HAP-1 (cell line): ENCODE measurements at regions not wholly inside any gene's neighbourhood (a gene's known extent, or its start where the extent isn't known, plus 50 kb on each side); places are given as distances from the start of the nearest gene placed in this dataset.

Experiments used
- DNase-seq, 2 experiments: peaks; one replicate each; pipeline ENCODE4 v3.0.0-alpha.2; 2016 to 2020; ENCODE audit warnings: low spot score in 2 of 2
- H3K27me3 ChIP-seq: fragments of 250-450 bp; sonication (Bioruptor Pico); 2 replicates; pipeline ENCODE4 v1.5.1; 2020; ENCODE audit warnings: low read depth, mild to moderate bottlenecking, moderate library complexity
- H3K36me3 ChIP-seq: fragments of 250-450 bp; sonication (Bioruptor Pico); replicated peaks from 2 replicates; pipeline ENCODE4 v1.5.1; 2020; ENCODE audit warnings: mild to moderate bottlenecking
- H3K4me1 ChIP-seq: fragments of 250-450 bp; sonication (Bioruptor Pico); 2 replicates; pipeline ENCODE4 v1.5.1; 2020; ENCODE audit warnings: mild to moderate bottlenecking
- H3K4me3 ChIP-seq: fragments of 250-450 bp; sonication (Bioruptor Pico); 2 replicates; pipeline ENCODE4 v1.5.1; 2020; ENCODE audit warnings: mild to moderate bottlenecking, moderate library complexity
- H3K9me3 ChIP-seq: fragments of 250-450 bp; sonication (Bioruptor Pico); 2 replicates; pipeline ENCODE4 v1.5.1; 2020; ENCODE audit warnings: mild to moderate bottlenecking, moderate library complexity
- in situ Hi-C: fragments of 300-500 bp; cut with MboI; formaldehyde crosslinking; loops from 3 replicates; pipeline ENCODE4 v1.14.3; 2020; ENCODE audit warnings: low sequenced_read_pairs, inconsistent platforms, mixed read lengths

DNA sequence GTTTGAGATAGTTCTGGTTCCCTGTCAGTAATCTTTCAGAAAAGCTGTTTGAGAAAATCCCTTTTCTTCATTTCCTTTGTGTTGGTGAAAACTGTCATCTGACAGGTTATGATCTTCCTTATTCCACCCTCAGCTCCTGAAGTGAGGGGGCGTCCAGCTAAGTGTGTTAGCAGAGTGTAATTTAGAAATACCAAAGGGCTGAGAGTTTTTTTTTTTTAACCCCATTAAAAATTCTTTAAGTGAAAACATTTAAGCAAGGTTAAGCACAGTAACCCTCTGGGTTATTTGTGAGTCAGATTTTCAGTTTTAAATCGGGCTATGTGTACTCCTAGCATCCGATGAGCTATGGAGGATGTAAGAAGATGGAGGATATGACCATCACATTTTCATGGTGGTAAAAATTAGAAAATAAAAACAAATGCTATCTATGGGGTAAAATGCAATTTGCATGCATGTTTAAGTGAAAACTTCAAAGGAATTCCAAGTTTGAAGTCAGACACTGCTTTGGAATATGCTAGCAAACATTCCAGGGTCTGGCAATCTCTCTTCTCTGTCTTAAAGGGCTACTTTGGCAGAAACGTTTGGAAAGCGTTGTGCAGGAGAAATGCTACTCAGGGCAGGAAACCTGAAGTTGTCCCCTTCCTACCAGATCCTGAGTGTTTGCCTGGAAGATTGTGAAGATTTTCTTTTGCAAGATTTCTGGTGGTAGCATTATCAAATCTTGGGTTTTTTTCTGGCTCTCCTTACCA is 197.0 kb upstream of the PRICKLE1 start:
- Histone ChIP-seq H3K4me3 (no peak overlapping the region), H3K4me1 (no peaks in the 10 kb centered on the region), H3K36me3 (no peaks in the 10 kb centered on the region), H3K9me3 (no peaks in the 10 kb centered on the region), H3K27me3 (no peaks in the 10 kb centered on the region)
- in situ Hi-C loops: no loop called here
- no peak for DNase-seq

DNA sequence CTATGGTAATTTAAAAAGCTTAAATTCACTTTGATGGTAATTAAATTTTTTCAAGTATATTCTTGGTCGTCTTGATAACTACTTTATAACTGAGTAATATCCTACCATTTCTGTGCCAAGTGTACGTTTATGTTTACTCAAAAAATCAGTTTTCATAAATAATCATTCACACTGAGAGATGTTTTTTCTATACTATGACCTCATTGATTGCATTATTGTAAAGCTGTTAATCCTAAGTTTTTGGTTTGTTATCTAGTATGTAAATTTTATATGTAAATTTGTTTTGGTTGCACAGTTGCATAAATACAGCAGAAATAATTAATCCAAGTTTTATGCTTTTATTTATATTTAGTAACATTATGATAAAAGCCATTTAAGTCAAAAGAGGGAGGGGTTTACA is 196.4 kb upstream of the PRICKLE1 start:
- Histone ChIP-seq H3K4me1 (no peaks in the 10 kb centered on the region), H3K27me3 (no peaks in the 10 kb centered on the region), H3K4me3 (no peak overlapping the region), H3K9me3 (no peaks in the 10 kb centered on the region), H3K36me3 (no peaks in the 10 kb centered on the region)
- no peak for DNase-seq
- in situ Hi-C loops: no loop called here

DNA sequence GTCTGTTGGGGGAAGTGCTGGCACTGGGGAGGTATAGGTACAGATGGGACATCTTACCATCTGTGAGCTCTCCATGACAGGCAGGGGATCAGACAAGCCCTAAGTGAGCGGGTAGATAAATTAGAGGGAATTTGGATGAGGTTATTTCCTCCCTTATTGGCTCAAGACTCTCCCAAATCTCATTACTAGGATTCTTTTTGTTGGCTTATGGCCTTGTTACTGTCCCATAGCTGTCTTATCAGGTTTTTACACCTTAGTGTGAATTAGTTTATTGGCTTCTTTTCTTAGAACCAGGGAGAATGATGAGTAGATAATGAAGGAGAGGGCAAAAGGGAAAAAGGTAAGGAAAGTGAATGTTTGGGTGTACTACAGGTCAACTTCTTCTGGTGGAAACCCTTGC is 191.1 kb upstream of the PRICKLE1 start:
- Histone ChIP-seq H3K4me3 (no peak overlapping the region), H3K36me3 (no peaks in the 10 kb centered on the region), H3K27me3 (no peaks in the 10 kb centered on the region), H3K9me3 (no peaks in the 10 kb centered on the region), H3K4me1 (no peaks in the 10 kb centered on the region)
- in situ Hi-C loops: no loop called here
- DNase-seq: no peak

DNA sequence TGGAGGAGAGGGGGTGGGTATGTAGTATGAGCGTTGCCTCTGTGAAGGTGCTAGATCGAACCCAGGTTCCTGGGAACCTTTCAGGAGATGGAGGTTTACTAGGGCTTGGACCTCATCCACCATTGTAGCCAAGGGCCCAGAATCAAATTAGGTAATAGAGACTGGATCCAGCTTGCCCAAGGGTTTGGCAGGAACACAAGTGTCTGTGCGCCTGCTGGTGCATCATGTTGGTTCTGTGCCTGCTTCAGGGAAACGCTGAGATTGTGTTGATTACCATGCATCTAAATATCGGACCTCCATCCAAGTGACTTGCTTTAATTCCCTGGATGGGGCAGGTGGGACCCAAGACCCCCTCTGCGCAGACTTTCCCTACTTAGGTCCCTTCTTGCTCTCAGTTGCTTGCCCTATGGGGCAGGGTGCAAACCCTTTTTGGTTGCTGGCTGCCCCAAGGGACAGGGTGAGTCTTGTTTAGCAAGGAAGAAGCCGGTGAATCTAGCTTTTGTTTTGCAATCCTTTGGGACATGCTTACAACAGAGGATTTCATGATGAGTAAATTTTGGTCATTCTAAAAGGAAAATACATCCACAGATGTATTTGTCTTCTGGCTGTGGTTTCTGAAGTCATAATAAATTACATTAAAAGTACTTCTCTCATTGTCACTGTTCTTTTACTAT is 189.8 kb upstream of the PRICKLE1 start:
- no peaks in the 10 kb centered on the region for H3K27me3 ChIP-seq
- H3K4me1 ChIP-seq: no peaks in the 10 kb centered on the region
- DNase-seq: no peak
- in situ Hi-C loops: no loop called here
- no peaks in the 10 kb centered on the region for H3K36me3 ChIP-seq
- H3K9me3 ChIP-seq: no peaks in the 10 kb centered on the region
- no peak overlapping the region for H3K4me3 ChIP-seq

DNA sequence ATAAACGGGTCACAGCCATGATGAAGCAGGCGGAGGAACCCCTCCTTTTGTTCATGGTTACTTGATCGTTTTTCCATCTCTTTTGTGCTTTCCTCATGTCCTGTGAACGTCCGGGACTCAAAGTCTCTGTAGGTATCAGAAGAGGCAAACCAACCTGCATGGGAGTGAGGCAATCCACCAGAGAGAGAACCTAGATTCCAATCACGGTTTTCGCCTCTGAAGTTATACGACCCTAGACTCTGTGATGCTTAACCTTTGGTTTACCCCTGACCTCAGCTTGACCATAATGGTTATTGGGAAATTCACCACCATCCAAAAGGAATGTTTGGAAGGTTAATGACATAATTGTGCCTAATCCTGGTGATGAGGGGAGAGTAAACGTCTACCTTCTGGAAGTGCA is 186.8 kb upstream of the PRICKLE1 start:
- in situ Hi-C loops: no loop called here
- Histone ChIP-seq H3K4me1 (no peaks in the 10 kb centered on the region), H3K4me3 (no peak overlapping the region), H3K36me3 (no peaks in the 10 kb centered on the region), H3K27me3 (no peaks in the 10 kb centered on the region), H3K9me3 (0 out of 2 replicates have a peak, but pooled peaks cover 3% of the 10 kb centered on the region)
- no peak for DNase-seq

DNA sequence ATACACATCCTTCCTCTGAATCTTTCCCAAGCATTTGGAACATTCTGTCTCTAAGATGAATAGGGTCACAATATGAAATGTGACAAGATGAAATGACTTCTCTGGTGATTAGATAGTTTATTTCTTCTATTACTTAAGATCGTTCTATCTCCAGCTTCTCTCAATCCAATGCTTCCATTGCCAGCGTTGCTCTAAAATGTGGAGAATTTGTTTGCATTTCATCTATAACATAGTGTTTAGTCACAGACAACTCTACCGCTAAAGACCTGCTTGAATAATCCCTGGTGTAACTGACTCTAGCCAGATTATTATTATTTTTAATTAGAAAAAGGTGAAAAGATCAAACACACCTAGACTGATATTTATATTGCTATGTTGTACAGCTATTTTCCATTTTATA is 184.7 kb upstream of the PRICKLE1 start:
- in situ Hi-C loops: no loop called here

DNA sequence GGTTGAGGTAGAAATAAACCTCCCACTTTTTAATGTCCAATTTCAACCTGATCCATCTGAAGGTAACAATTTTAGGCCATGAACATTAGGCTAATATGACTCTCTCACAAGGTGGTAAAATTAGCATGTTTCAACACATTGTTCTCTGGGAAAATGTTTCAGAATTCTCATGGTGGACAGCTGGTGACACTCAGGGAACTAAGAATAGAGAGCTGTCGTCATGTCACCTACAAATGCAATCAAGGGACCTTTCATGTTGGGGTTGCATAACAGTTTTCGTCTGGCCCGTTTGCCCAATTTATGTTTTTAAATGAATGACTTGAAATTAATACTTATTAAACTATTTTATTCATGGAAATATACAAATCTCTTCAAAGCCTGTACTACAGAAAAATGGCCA is 180.7 kb upstream of the PRICKLE1 start:
- Histone ChIP-seq H3K9me3 (peaks cover 3% of the 10 kb centered on the region; the same call in 1 of the 2 replicates), H3K27me3 (no peaks in the 10 kb centered on the region), H3K4me1 (no peaks in the 10 kb centered on the region), H3K36me3 (no peaks in the 10 kb centered on the region), H3K4me3 (no peak overlapping the region)
- in situ Hi-C loops: no loop called here
- DNase-seq: no peak

More for the DNA sequence above, 184.7 kb upstream of the PRICKLE1 start:
- Histone ChIP-seq H3K9me3 (peaks cover 3% of the 10 kb centered on the region; the same call in 1 of the 2 replicates), H3K36me3 (no peaks in the 10 kb centered on the region), H3K4me1 (no peaks in the 10 kb centered on the region), H3K4me3 (no peak overlapping the region), H3K27me3 (no peaks in the 10 kb centered on the region)
- no peak for DNase-seq

DNA sequence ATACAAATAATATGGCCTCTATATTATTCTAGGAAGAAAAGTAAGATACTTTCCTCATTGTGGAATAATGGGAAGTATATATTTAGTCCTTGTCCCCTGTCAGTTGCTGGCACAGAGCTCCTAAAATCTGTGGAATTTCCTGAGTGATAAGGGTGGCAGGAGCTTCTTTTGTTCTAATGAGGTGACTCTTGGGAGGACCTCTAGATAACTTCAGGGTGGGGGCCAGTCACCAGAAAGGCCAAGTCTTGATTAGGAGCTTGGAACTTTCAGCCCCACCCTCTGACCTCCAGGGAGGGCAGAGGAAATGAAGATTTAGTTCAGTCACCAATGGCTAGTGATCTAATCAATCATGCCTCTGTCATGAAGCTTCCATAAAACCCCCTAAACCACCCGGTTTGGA is 179.9 kb upstream of the PRICKLE1 start:
- Histone ChIP-seq H3K36me3 (no peaks in the 10 kb centered on the region), H3K4me1 (no peaks in the 10 kb centered on the region), H3K9me3 (peaks cover 3% of the 10 kb centered on the region; the same call in 1 of the 2 replicates), H3K4me3 (no peak overlapping the region), H3K27me3 (no peaks in the 10 kb centered on the region)
- in situ Hi-C loops: no loop called here
- DNase-seq: no peak

DNA sequence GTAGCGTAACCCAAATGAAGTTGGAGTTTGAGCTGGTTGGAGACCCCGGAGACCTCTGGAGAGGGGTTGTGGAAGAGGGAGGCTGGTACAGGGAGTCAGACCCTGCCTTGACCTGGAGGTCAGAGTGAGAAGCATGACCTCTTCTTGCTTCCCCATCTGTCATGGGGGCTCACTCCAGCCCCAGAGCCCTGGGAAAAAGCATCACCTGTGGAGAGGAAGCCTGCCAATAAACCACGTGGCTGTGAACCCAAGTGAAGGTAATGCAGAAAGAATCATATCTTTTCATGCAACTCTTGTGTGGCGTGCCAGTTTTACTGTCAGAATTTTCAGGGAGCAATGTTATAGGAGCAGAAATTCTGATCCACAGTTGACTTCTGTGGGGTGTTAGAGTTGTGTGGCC is 178.5 kb upstream of the PRICKLE1 start:
- in situ Hi-C loops: no loop called here
- no peak overlapping the region for H3K4me3 ChIP-seq
- no peaks in the 10 kb centered on the region for H3K4me1 ChIP-seq
- H3K27me3 ChIP-seq: no peaks in the 10 kb centered on the region
- no peak for DNase-seq
- H3K36me3 ChIP-seq: no peaks in the 10 kb centered on the region
- peaks cover 3% of the 10 kb centered on the region; the same call in 1 of the 2 replicates for H3K9me3 ChIP-seq

DNA sequence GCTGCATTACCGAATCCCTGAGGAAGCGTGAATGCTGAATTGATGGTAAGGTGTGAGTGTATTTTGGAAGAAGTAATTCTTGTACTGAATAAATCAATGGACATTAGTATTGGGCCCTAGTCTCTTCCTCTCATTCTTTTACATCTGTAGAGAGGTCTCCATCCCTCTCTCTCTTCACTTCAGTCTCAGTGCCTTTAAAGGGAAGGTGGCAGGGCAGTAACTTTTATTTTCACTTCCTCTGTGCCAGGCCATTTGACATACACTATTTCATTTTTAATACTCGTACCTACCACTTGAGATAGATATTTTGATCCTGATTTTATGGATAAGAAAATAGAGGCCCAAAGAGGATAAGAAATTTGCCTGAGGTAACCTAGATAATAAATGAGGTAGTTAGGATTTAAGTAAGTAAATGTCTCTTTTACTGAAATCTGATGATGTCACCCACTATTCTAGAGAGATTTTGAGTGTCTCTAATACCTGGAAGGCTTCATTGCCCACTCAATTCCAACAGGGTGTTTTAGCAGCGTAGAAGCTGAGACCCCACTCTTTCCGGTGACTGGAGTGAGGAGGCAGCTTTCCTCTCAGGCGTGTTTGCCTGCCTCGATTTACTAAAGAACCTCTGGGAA is 177.9 kb upstream of the PRICKLE1 start:
- Histone ChIP-seq H3K36me3 (no peaks in the 10 kb centered on the region), H3K4me3 (no peak overlapping the region), H3K9me3 (peaks cover 1% of the 10 kb centered on the region; the same call in 1 of the 2 replicates), H3K27me3 (no peaks in the 10 kb centered on the region), H3K4me1 (no peaks in the 10 kb centered on the region)
- no peak for DNase-seq
- in situ Hi-C loops: no loop called here

DNA sequence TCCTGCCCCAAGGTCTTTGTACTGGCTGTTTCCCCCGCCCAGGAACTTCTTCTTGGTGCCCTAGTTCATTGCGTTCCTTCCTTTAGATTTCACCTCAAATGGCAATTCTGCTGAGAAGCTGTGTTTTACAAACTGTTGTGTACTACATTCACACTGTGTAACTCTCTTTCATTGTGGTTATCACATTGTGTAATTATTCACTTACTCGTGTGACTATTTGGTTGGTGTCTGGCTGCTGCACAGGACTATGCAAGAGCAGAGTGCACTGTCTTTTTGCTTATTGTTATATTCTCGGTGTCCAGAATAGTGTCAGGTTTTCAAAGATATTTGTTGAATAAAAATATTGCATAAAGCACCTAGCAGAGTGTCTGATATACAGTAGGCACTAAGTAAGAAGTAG is 177.2 kb upstream of the PRICKLE1 start:
- no peaks in the 10 kb centered on the region; the same call in 1 of the 2 replicates for H3K9me3 ChIP-seq
- no peaks in the 10 kb centered on the region for H3K27me3 ChIP-seq
- DNase-seq: no peak
- no peaks in the 10 kb centered on the region for H3K4me1 ChIP-seq
- in situ Hi-C loops: no loop called here
- no peaks in the 10 kb centered on the region for H3K36me3 ChIP-seq
- no peak overlapping the region for H3K4me3 ChIP-seq

DNA sequence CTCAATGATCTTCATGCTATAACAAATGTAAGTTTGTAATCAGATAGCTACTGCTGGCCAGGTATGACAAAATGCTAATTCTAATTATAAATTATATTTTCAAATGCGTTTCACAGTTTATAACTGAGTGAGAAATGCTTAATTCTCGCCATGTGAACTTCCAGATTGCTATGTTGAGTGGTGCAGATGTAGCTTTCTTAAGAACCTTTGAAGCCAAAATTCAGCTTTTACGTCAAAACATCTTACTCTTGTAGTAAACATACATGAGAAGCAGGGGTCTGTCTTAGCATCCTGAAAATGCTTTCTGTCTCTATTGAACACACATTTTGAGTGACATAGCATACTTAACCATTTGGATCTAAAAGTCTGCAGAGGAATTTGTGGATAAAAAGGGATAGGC is 176.5 kb upstream of the PRICKLE1 start:
- no peaks in the 10 kb centered on the region for H3K4me1 ChIP-seq
- no peak for DNase-seq
- H3K27me3 ChIP-seq: no peaks in the 10 kb centered on the region
- H3K4me3 ChIP-seq: no peak overlapping the region
- in situ Hi-C loops: no loop called here
- H3K9me3 ChIP-seq: no peaks in the 10 kb centered on the region; the same call in 1 of the 2 replicates
- H3K36me3 ChIP-seq: no peaks in the 10 kb centered on the region

DNA sequence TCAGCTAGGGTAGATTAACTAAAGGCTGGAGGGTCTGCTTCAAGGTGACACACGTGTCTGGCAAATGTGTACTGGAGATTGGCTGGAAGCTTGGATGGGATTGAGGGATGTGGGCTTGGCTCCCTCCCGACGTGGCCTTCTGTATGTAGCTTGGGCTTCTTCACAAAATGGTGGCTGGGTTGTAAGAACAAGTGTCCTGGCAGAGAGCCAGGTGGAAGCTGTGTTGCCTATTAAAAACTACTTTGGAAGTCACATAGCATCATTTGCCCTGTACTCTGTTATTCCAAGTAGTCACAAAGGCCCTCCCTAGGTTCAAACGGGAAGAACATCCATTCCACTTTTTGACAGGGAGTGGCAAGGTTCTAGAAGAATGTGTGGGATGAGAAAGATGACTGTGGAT is 174.1 kb upstream of the PRICKLE1 start:
- Histone ChIP-seq H3K4me1 (no peaks in the 10 kb centered on the region), H3K27me3 (no peaks in the 10 kb centered on the region), H3K4me3 (no peak overlapping the region), H3K9me3 (no peaks in the 10 kb centered on the region), H3K36me3 (no peaks in the 10 kb centered on the region)
- DNase-seq: no peak
- in situ Hi-C loops: no loop called here

DNA sequence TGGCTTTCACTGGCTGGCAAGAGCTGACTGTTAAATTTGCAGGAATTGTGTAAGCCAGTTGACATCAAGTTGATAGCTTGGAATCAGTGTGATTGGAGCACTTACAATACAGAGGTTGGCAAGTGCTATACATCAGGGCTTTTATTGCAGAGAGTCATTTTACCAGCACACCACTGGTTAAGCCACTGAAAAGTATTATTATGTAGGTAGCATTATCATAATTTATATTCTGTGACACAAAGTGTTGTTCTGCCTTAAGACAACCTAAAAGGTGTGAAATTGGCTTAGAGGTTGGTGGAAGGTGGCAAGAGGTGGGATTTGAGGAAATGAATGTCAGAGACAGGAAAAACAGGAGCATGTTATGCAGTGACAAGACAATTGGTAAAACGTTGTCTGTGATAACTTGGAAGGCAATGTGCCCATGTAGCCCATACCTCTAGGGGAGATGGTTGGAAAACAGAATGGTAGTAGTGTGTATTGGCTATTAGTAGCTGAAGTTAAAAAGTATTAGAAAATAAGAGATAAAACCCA is 172.9 kb upstream of the PRICKLE1 start:
- H3K27me3 ChIP-seq: no peaks in the 10 kb centered on the region
- no peak for DNase-seq
- no peaks in the 10 kb centered on the region for H3K36me3 ChIP-seq
- in situ Hi-C loops: no loop called here
- peaks cover under 1% of the 10 kb centered on the region; the same call in 1 of the 2 replicates for H3K4me1 ChIP-seq
- no peak overlapping the region for H3K4me3 ChIP-seq
- H3K9me3 ChIP-seq: no peaks in the 10 kb centered on the region
